ENCODE measurements at regions not wholly inside any gene's neighbourhood (a gene's known extent, or its start where the extent isn't known, plus 50 kb on each side); places are given as distances from the start of the nearest gene placed in this dataset.

DNA sequence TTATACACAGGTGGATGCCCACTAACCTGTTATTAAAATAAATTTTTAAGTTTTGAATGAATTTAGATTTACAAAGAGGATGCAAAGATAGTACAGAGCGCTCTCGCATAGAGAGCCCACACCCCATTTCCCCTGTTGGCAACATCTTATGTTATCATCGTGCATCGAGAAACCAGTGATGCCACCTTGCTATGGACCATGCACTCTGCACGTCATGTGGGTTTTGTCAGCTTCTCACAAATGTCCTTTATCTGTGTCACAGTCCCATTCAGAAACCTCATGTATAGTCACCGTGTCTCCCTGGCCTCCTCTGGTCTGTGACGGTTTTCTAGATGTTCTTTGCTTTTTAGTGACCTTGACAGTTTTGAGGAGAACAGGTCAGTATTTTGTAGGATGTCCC, 60.0 kb downstream of the ING1 start:
- no peak overlapping the region for H3K4me3 ChIP-seq
- no peaks in the 10 kb centered on the region for H3K36me3 ChIP-seq
- no peaks in the 10 kb centered on the region for H3K4me1 ChIP-seq
- TF ChIP-seq POLR2A (IDR thresholded peaks at IDR 0.05) (no peak), EP300 (IDR thresholded peaks at IDR 0.05) (no peak), POLR2AphosphoS5 (IDR thresholded peaks at IDR 0.05) (no peak)
- TF ChIP-seq, protein P1, sequence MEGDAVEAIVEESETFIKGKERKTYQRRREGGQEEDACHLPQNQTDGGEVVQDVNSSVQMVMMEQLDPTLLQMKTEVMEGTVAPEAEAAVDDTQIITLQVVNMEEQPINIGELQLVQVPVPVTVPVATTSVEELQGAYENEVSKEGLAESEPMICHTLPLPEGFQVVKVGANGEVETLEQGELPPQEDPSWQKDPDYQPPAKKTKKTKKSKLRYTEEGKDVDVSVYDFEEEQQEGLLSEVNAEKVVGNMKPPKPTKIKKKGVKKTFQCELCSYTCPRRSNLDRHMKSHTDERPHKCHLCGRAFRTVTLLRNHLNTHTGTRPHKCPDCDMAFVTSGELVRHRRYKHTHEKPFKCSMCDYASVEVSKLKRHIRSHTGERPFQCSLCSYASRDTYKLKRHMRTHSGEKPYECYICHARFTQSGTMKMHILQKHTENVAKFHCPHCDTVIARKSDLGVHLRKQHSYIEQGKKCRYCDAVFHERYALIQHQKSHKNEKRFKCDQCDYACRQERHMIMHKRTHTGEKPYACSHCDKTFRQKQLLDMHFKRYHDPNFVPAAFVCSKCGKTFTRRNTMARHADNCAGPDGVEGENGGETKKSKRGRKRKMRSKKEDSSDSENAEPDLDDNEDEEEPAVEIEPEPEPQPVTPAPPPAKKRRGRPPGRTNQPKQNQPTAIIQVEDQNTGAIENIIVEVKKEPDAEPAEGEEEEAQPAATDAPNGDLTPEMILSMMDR (IDR thresholded peaks at IDR 0.05), result no peak
- 82 to 97% (median 91%) methylated on average over 7 of the region's 7 CpGs for WGBS, 5 donors
- no peaks in the 10 kb centered on the region for H3K9me3 ChIP-seq
- H3K27me3 ChIP-seq, result peaks cover 0 to 13% (median 0%) of the 10 kb centered on the region in 3 donors
- intact Hi-C loops (cut with DNase I; ENCODE audit: low total_unique reads), result no loop called here
- H3K27ac ChIP-seq, result no peak overlapping the region
- DNase-seq, result no peak

DNA sequence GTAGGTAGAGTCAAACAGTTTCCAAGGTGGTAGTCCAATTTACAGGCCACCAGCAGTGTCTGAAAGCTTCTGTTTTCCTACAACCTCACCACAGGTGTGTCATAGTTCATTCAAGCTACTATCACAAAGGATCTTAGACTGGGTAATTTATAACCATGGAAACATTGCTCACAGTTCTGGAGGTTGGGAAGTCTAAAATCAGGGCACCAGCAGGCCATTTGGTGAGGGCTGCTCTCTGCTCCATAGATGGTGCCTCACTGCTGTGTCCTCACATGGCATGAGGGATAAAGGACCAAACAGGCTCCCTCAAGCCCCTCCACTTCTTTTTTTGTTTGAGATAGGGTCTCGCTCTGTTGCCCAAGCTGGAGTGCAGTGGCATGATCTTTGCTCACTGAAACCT, 60.6 kb downstream of the ING1 start:
- Histone ChIP-seq H3K9me3 (no peaks in the 10 kb centered on the region), H3K4me3 (no peak overlapping the region), H3K36me3 (no peaks in the 10 kb centered on the region), H3K27me3 (peaks cover 0 to 13% (median 0%) of the 10 kb centered on the region in 3 donors), H3K4me1 (no peaks in the 10 kb centered on the region), H3K27ac (no peak overlapping the region)
- TF ChIP-seq EP300 (IDR thresholded peaks at IDR 0.05), result no peak
- TF ChIP-seq POLR2AphosphoS5 (IDR thresholded peaks at IDR 0.05), result no peak
- intact Hi-C loops (cut with DNase I; ENCODE audit: low total_unique reads), result no loop called here
- WGBS, 5 donors, result 91 to 100% (median 100%) methylated on average over 1 of the region's 1 CpG; no CpG with 5 or more reads in 1 of the 5 donors
- DNase-seq, result no peak

DNA sequence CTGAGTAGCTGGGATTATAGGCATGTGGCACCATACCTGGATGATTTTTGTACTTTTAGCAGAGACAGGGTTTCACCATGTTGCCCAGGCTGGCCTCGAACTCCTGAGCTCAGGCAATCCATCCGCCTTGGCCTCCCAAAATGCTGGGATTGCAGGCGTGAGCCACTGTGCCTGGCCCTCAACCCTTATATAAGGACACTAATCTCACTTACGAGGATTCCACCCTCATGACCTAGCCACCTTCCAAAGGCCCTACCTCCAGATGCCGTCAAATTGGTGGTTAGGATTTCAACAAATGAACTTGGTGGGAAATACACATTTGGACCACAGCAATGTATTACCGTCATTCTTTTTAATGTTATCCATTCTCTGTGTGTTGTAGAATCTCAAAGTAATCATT, 61.0 kb downstream of the ING1 start:
- H3K9me3 ChIP-seq, result no peaks in the 10 kb centered on the region
- TF ChIP-seq EP300 (IDR thresholded peaks at IDR 0.05), result no peak
- TF ChIP-seq POLR2A (IDR thresholded peaks at IDR 0.05), result no peak
- TF ChIP-seq, protein P1 (IDR thresholded peaks at IDR 0.05), result no peak
- TF ChIP-seq POLR2AphosphoS5 (IDR thresholded peaks at IDR 0.05), result no peak
- no peak overlapping the region for H3K4me3 ChIP-seq
- H3K27me3 ChIP-seq, result peaks cover 0 to 13% (median 0%) of the 10 kb centered on the region in 3 donors
- no peaks in the 10 kb centered on the region for H3K36me3 ChIP-seq
- intact Hi-C loops (cut with DNase I; ENCODE audit: low total_unique reads), result no loop called here
- no peak for DNase-seq
- WGBS, 5 donors, result 83 to 94% (median 93%) methylated on average over 5 to 6 of the region's 6 CpGs
- H3K27ac ChIP-seq, result no peak overlapping the region
- H3K4me1 ChIP-seq, result no peaks in the 10 kb centered on the region

DNA sequence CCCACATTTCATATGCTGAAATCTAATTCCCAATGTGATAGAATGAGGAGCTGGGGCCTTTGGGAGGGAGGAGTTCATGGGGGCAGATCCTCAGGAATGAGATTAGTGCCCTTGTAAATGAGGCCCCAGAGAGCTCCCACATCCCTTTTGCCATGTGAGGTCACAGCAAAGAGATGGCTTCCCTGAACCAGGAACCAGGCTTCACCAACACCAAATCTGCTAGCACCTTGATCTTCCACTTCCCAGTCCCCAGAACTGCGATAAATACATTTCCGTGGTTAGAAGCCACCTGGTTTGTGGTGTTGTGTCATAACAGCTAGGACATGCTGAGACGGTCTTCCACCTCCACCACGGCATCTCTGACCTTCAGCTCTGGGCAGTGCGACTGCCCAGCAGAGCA, 62.1 kb downstream of the ING1 start:
- TF ChIP-seq EP300 (IDR thresholded peaks at IDR 0.05), result no peak
- TF ChIP-seq POLR2AphosphoS5 (IDR thresholded peaks at IDR 0.05), result no peak
- Histone ChIP-seq H3K27me3 (peaks cover 0 to 6% (median 0%) of the 10 kb centered on the region in 3 donors), H3K9me3 (no peaks in the 10 kb centered on the region), H3K4me3 (no peak overlapping the region), H3K4me1 (no peaks in the 10 kb centered on the region), H3K36me3 (no peaks in the 10 kb centered on the region), H3K27ac (no peak overlapping the region)
- intact Hi-C loops (cut with DNase I; ENCODE audit: low total_unique reads), result no loop called here
- WGBS, 5 donors, result 79 to 91% (median 88%) methylated on average over 5 of the region's 5 CpGs
- no peak for DNase-seq

DNA sequence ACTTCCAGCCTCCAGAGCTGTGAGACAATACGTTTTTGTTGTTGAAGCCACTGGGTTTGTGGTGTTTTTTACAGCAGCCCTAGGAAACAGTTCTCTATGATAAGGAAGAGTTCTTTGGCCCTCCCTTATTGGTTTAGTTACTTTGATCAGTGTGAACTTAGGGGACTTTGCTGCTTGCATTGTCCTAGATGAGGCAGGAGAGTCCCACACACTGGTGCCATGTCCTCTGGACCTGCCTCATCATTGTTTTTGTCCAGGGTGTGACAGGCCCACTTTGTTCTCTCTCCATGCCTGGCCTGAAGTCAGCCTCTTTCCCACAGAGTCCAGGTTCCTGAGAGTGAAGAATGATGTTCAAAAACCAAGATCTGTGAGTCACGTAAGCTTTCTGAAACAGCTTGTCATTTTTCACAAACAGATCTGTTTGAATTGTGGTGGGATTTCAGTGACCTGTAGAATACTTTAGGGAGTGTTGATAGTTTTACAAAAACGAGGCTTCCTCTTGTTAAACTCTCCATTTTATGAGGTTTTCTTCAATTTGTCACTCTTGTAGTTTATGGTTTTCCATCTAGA, 63.8 kb downstream of the ING1 start:
- Histone ChIP-seq H3K36me3 (no peaks in the 10 kb centered on the region), H3K4me1 (no peaks in the 10 kb centered on the region), H3K27me3 (no peaks in the 10 kb centered on the region), H3K4me3 (no peak overlapping the region), H3K27ac (no peak overlapping the region), H3K9me3 (peaks cover 0 to 7% (median 2%) of the 10 kb centered on the region in 4 donors)
- DNase-seq, result no peak
- TF ChIP-seq POLR2A (IDR thresholded peaks at IDR 0.05) (no peak), POLR2AphosphoS5 (IDR thresholded peaks at IDR 0.05) (no peak), EP300 (IDR thresholded peaks at IDR 0.05) (no peak)
- TF ChIP-seq, protein P1 (IDR thresholded peaks at IDR 0.05), result no peak
- intact Hi-C loops (cut with DNase I; ENCODE audit: low total_unique reads), result no loop called here
- WGBS, 5 donors, result 64 to 73% (median 69%) methylated on average over 3 of the region's 3 CpGs
